ENCODE measurements at regions not wholly inside any gene's neighbourhood (a gene's known extent, or its start where the extent isn't known, plus 50 kb on each side); places are given as distances from the start of the nearest gene placed in this dataset.
"Not testable (repeated sequence)": the region's sequence is repeated elsewhere in the genome, so short reads cannot be mapped to it uniquely, and the experiment has no call there.

GRCh38 chr1:218887141-218887925, 286.3 kb upstream of the LYPLAL1 start:
- DNase-seq, result no peak

GRCh38 chr1:218890451-218890850, 283.2 kb upstream of the LYPLAL1 start:
- no peak for DNase-seq

GRCh38 chr1:218891577-218891976, 282.1 kb upstream of the LYPLAL1 start:
- DNase-seq, result no peak

GRCh38 chr1:218895064-218895587, 278.6 kb upstream of the LYPLAL1 start:
- no peak for DNase-seq

- no peak for DNase-seq
Measured at GRCh38 chr1:218896202-218896601, 277.5 kb upstream of the LYPLAL1 start.

GRCh38 chr1:218898921-218899320, 274.8 kb upstream of the LYPLAL1 start:
- DNase-seq, result no peak

- no peak for DNase-seq
Measured at GRCh38 chr1:218900615-218901014, 273.1 kb upstream of the LYPLAL1 start.

GRCh38 chr1:218904416-218904815, 269.3 kb upstream of the LYPLAL1 start:
- no peak for DNase-seq

GRCh38 chr1:218916720-218917119, 257.0 kb upstream of the LYPLAL1 start:
- DNase-seq, result no peak

- no peak for DNase-seq
Measured at GRCh38 chr1:218917656-218918055, 256.0 kb upstream of the LYPLAL1 start.

GRCh38 chr1:218925777-218926176, 247.9 kb upstream of the LYPLAL1 start:
- no peak for DNase-seq

- DNase-seq, result no peak
Measured at GRCh38 chr1:218926631-218927030, 247.0 kb upstream of the LYPLAL1 start.

- DNase-seq, result no peak
Measured at GRCh38 chr1:218930000-218930399, 243.7 kb upstream of the LYPLAL1 start.

GRCh38 chr1:218930472-218931241, 243.0 kb upstream of the LYPLAL1 start:
- DNase-seq, result no peak

GRCh38 chr1:218931324-218931723, 242.4 kb upstream of the LYPLAL1 start:
- no peak for DNase-seq

GRCh38 chr1:218933513-218933912, 240.2 kb upstream of the LYPLAL1 start:
- DNase-seq, result no peak

GRCh38 chr1:218935408-218935807, 238.3 kb upstream of the LYPLAL1 start:
- not testable (repeated sequence) for DNase-seq

- DNase-seq, result no peak
Measured at GRCh38 chr1:218938259-218938658, 235.4 kb upstream of the LYPLAL1 start.

- no peak for DNase-seq
Measured at GRCh38 chr1:218939095-218939494, 234.6 kb upstream of the LYPLAL1 start.

GRCh38 chr1:218942431-218942830, 231.2 kb upstream of the LYPLAL1 start:
- DNase-seq, result no peak

- DNase-seq, result no peak
Measured at GRCh38 chr1:218943371-218943770, 230.3 kb upstream of the LYPLAL1 start.

GRCh38 chr1:218945050-218945449, 228.6 kb upstream of the LYPLAL1 start:
- no peak for DNase-seq

GRCh38 chr1:218946147-218946546, 227.5 kb upstream of the LYPLAL1 start:
- DNase-seq, result no peak

- no peak for DNase-seq
Measured at GRCh38 chr1:218948446-218948845, 225.2 kb upstream of the LYPLAL1 start.
